ENCODE measurements at regions not wholly inside any gene's neighbourhood (a gene's known extent, or its start where the extent isn't known, plus 50 kb on each side); places are given as distances from the start of the nearest gene placed in this dataset.

GRCh38 chr9:116002624-116003023 lies 151.0 kb upstream of the PAPPA start:
- Histone ChIP-seq H3K27me3 (ENCODE audit: control insufficient read depth in 2 of 2, insufficient read depth in 1 of 2, low read length in 1 of 2) (no peaks in the 10 kb centered on the region), H3K4me3 (ENCODE audit: low read length in 2 of 2) (no peak overlapping the region), H3K36me3 (ENCODE audit: control insufficient read depth in 2 of 2, insufficient read depth in 2 of 2, low read length in 1 of 2) (no peaks in the 10 kb centered on the region), H3K4me1 (ENCODE audit: control insufficient read depth in 2 of 2, insufficient read depth in 2 of 2, low read length in 2 of 2) (no peaks in the 10 kb centered on the region), H3K9me3 (ENCODE audit: control insufficient read depth in 2 of 2, insufficient read depth in 1 of 2, low read length in 1 of 2) (no peaks in the 10 kb centered on the region), H3K27ac (ENCODE audit: low read depth in 1 of 2, low read length in 1 of 2) (no peak overlapping the region)
- 89% methylated on average over 3 of the region's 3 CpGs for WGBS
- no peak for DNase-seq (ENCODE audit: low read depth in 6 of 9, low spot score in 9 of 9)

- WGBS, result 86% methylated on average over 1 of the region's 1 CpG
- no peak overlapping the region for H3K4me3 ChIP-seq (ENCODE audit: low read length in 2 of 2)
- H3K9me3 ChIP-seq (ENCODE audit: control insufficient read depth in 2 of 2, insufficient read depth in 1 of 2, low read length in 1 of 2), result no peaks in the 10 kb centered on the region
- no peaks in the 10 kb centered on the region for H3K4me1 ChIP-seq (ENCODE audit: control insufficient read depth in 2 of 2, insufficient read depth in 2 of 2, low read length in 2 of 2)
- DNase-seq (ENCODE audit: low read depth in 6 of 9, low spot score in 9 of 9), result no peak
- no peaks in the 10 kb centered on the region for H3K36me3 ChIP-seq (ENCODE audit: control insufficient read depth in 2 of 2, insufficient read depth in 2 of 2, low read length in 1 of 2)
- no peaks in the 10 kb centered on the region for H3K27me3 ChIP-seq (ENCODE audit: control insufficient read depth in 2 of 2, insufficient read depth in 1 of 2, low read length in 1 of 2)
- H3K27ac ChIP-seq (ENCODE audit: low read depth in 1 of 2, low read length in 1 of 2), result no peak overlapping the region
These were observed 150.2 kb upstream of the PAPPA start for GRCh38 chr9:116003397-116003796.

GRCh38 chr9:116005205-116005604 lies 148.4 kb upstream of the PAPPA start:
- Histone ChIP-seq H3K9me3 (ENCODE audit: control insufficient read depth in 2 of 2, insufficient read depth in 1 of 2, low read length in 1 of 2) (no peaks in the 10 kb centered on the region), H3K27me3 (ENCODE audit: control insufficient read depth in 2 of 2, insufficient read depth in 1 of 2, low read length in 1 of 2) (no peaks in the 10 kb centered on the region), H3K4me3 (ENCODE audit: low read length in 2 of 2) (no peak overlapping the region), H3K36me3 (ENCODE audit: control insufficient read depth in 2 of 2, insufficient read depth in 2 of 2, low read length in 1 of 2) (no peaks in the 10 kb centered on the region), H3K4me1 (ENCODE audit: control insufficient read depth in 2 of 2, insufficient read depth in 2 of 2, low read length in 2 of 2) (no peaks in the 10 kb centered on the region), H3K27ac (ENCODE audit: low read depth in 1 of 2, low read length in 1 of 2) (no peak overlapping the region)
- 81% methylated on average over 2 of the region's 2 CpGs for WGBS
- no peak for DNase-seq (ENCODE audit: low read depth in 6 of 9, low spot score in 9 of 9)

- H3K9me3 ChIP-seq (ENCODE audit: control insufficient read depth in 2 of 2, insufficient read depth in 1 of 2, low read length in 1 of 2), result no peaks in the 10 kb centered on the region
- no peaks in the 10 kb centered on the region for H3K27me3 ChIP-seq (ENCODE audit: control insufficient read depth in 2 of 2, insufficient read depth in 1 of 2, low read length in 1 of 2)
- no peak overlapping the region for H3K4me3 ChIP-seq (ENCODE audit: low read length in 2 of 2)
- H3K27ac ChIP-seq (ENCODE audit: low read depth in 1 of 2, low read length in 1 of 2), result no peak overlapping the region
- WGBS, result 88% methylated on average over 2 of the region's 2 CpGs
- DNase-seq (ENCODE audit: low read depth in 6 of 9, low spot score in 9 of 9), result no peak
- no peaks in the 10 kb centered on the region for H3K36me3 ChIP-seq (ENCODE audit: control insufficient read depth in 2 of 2, insufficient read depth in 2 of 2, low read length in 1 of 2)
- no peaks in the 10 kb centered on the region for H3K4me1 ChIP-seq (ENCODE audit: control insufficient read depth in 2 of 2, insufficient read depth in 2 of 2, low read length in 2 of 2)
These were observed 145.8 kb upstream of the PAPPA start for GRCh38 chr9:116007824-116008223.

GRCh38 chr9:116008278-116008677 lies 145.3 kb upstream of the PAPPA start:
- Histone ChIP-seq H3K27me3 (ENCODE audit: control insufficient read depth in 2 of 2, insufficient read depth in 1 of 2, low read length in 1 of 2) (no peaks in the 10 kb centered on the region), H3K27ac (ENCODE audit: low read depth in 1 of 2, low read length in 1 of 2) (no peak overlapping the region), H3K4me3 (ENCODE audit: low read length in 2 of 2) (no peak overlapping the region), H3K36me3 (ENCODE audit: control insufficient read depth in 2 of 2, insufficient read depth in 2 of 2, low read length in 1 of 2) (no peaks in the 10 kb centered on the region), H3K4me1 (ENCODE audit: control insufficient read depth in 2 of 2, insufficient read depth in 2 of 2, low read length in 2 of 2) (no peaks in the 10 kb centered on the region), H3K9me3 (ENCODE audit: control insufficient read depth in 2 of 2, insufficient read depth in 1 of 2, low read length in 1 of 2) (no peaks in the 10 kb centered on the region)
- 83% methylated on average over 5 of the region's 5 CpGs for WGBS
- DNase-seq (ENCODE audit: low read depth in 6 of 9, low spot score in 9 of 9), result no peak

- no peak overlapping the region for H3K27ac ChIP-seq (ENCODE audit: low read depth in 1 of 2, low read length in 1 of 2)
- DNase-seq (ENCODE audit: low read depth in 6 of 9, low spot score in 9 of 9), result no peak
- H3K27me3 ChIP-seq (ENCODE audit: control insufficient read depth in 2 of 2, insufficient read depth in 1 of 2, low read length in 1 of 2), result no peaks in the 10 kb centered on the region
- H3K9me3 ChIP-seq (ENCODE audit: control insufficient read depth in 2 of 2, insufficient read depth in 1 of 2, low read length in 1 of 2), result no peaks in the 10 kb centered on the region
- no peak overlapping the region for H3K4me3 ChIP-seq (ENCODE audit: low read length in 2 of 2)
- no peaks in the 10 kb centered on the region for H3K4me1 ChIP-seq (ENCODE audit: control insufficient read depth in 2 of 2, insufficient read depth in 2 of 2, low read length in 2 of 2)
- H3K36me3 ChIP-seq (ENCODE audit: control insufficient read depth in 2 of 2, insufficient read depth in 2 of 2, low read length in 1 of 2), result no peaks in the 10 kb centered on the region
- 95% methylated on average over 2 of the region's 2 CpGs for WGBS
These were observed 144.2 kb upstream of the PAPPA start for GRCh38 chr9:116009420-116009819.

GRCh38 chr9:116015855-116016254 lies 137.7 kb upstream of the PAPPA start:
- H3K27me3 ChIP-seq (ENCODE audit: control insufficient read depth in 2 of 2, insufficient read depth in 1 of 2, low read length in 1 of 2), result no peaks in the 10 kb centered on the region
- H3K4me1 ChIP-seq (ENCODE audit: control insufficient read depth in 2 of 2, insufficient read depth in 2 of 2, low read length in 2 of 2), result no peaks in the 10 kb centered on the region
- H3K36me3 ChIP-seq (ENCODE audit: control insufficient read depth in 2 of 2, insufficient read depth in 2 of 2, low read length in 1 of 2), result no peaks in the 10 kb centered on the region
- DNase-seq (ENCODE audit: low read depth in 6 of 9, low spot score in 9 of 9), result no peak
- no peaks in the 10 kb centered on the region for H3K9me3 ChIP-seq (ENCODE audit: control insufficient read depth in 2 of 2, insufficient read depth in 1 of 2, low read length in 1 of 2)
- H3K4me3 ChIP-seq (ENCODE audit: low read length in 2 of 2), result no peak overlapping the region
- no peak overlapping the region for H3K27ac ChIP-seq (ENCODE audit: low read depth in 1 of 2, low read length in 1 of 2)

GRCh38 chr9:116020146-116020545 lies 133.4 kb upstream of the PAPPA start:
- H3K9me3 ChIP-seq (ENCODE audit: control insufficient read depth in 2 of 2, insufficient read depth in 1 of 2, low read length in 1 of 2), result no peaks in the 10 kb centered on the region
- no peaks in the 10 kb centered on the region for H3K4me1 ChIP-seq (ENCODE audit: control insufficient read depth in 2 of 2, insufficient read depth in 2 of 2, low read length in 2 of 2)
- no peak for DNase-seq (ENCODE audit: low read depth in 6 of 9, low spot score in 9 of 9)
- H3K36me3 ChIP-seq (ENCODE audit: control insufficient read depth in 2 of 2, insufficient read depth in 2 of 2, low read length in 1 of 2), result no peaks in the 10 kb centered on the region
- H3K27ac ChIP-seq (ENCODE audit: low read depth in 1 of 2, low read length in 1 of 2), result no peak overlapping the region
- no peaks in the 10 kb centered on the region for H3K27me3 ChIP-seq (ENCODE audit: control insufficient read depth in 2 of 2, insufficient read depth in 1 of 2, low read length in 1 of 2)
- no peak overlapping the region for H3K4me3 ChIP-seq (ENCODE audit: low read length in 2 of 2)
- WGBS, result 91% methylated on average over 1 of the region's 1 CpG

GRCh38 chr9:116020801-116021200 lies 132.8 kb upstream of the PAPPA start:
- no peak for DNase-seq (ENCODE audit: low read depth in 6 of 9, low spot score in 9 of 9)
- Histone ChIP-seq H3K4me3 (ENCODE audit: low read length in 2 of 2) (no peak overlapping the region), H3K27ac (ENCODE audit: low read depth in 1 of 2, low read length in 1 of 2) (no peak overlapping the region), H3K4me1 (ENCODE audit: control insufficient read depth in 2 of 2, insufficient read depth in 2 of 2, low read length in 2 of 2) (no peaks in the 10 kb centered on the region), H3K9me3 (ENCODE audit: control insufficient read depth in 2 of 2, insufficient read depth in 1 of 2, low read length in 1 of 2) (no peaks in the 10 kb centered on the region), H3K27me3 (ENCODE audit: control insufficient read depth in 2 of 2, insufficient read depth in 1 of 2, low read length in 1 of 2) (no peaks in the 10 kb centered on the region), H3K36me3 (ENCODE audit: control insufficient read depth in 2 of 2, insufficient read depth in 2 of 2, low read length in 1 of 2) (no peaks in the 10 kb centered on the region)

- WGBS, result 94% methylated on average over 1 of the region's 1 CpG
- no peaks in the 10 kb centered on the region for H3K9me3 ChIP-seq (ENCODE audit: control insufficient read depth in 2 of 2, insufficient read depth in 1 of 2, low read length in 1 of 2)
These were observed 126.5 kb upstream of the PAPPA start for GRCh38 chr9:116027096-116027495.

More at GRCh38 chr9:116027096-116027495, 126.5 kb upstream of the PAPPA start:
- H3K36me3 ChIP-seq (ENCODE audit: control insufficient read depth in 2 of 2, insufficient read depth in 2 of 2, low read length in 1 of 2), result no peaks in the 10 kb centered on the region
- H3K27me3 ChIP-seq (ENCODE audit: control insufficient read depth in 2 of 2, insufficient read depth in 1 of 2, low read length in 1 of 2), result no peaks in the 10 kb centered on the region
- no peak overlapping the region for H3K27ac ChIP-seq (ENCODE audit: low read depth in 1 of 2, low read length in 1 of 2)
- no peaks in the 10 kb centered on the region for H3K4me1 ChIP-seq (ENCODE audit: control insufficient read depth in 2 of 2, insufficient read depth in 2 of 2, low read length in 2 of 2)
- no peak for DNase-seq (ENCODE audit: low read depth in 6 of 9, low spot score in 9 of 9)
- no peak overlapping the region for H3K4me3 ChIP-seq (ENCODE audit: low read length in 2 of 2)
